GM23338 (cell line): ENCODE measurements at regions not wholly inside any gene's neighbourhood (a gene's known extent, or its start where the extent isn't known, plus 50 kb on each side); places are given as distances from the start of the nearest gene placed in this dataset.

Source experiments
- ATAC-seq: fragments of 200-7000 bp; cut with Tn5 transposase; 3 replicates; pipeline ENCODE4 v1.9.1; 2020
- DNase-seq: peaks from one replicate; pipeline ENCODE4 v3.0.0-alpha.2; 2015; ENCODE audit warnings: low spot score
- H2AFZ ChIP-seq: fragments of 200-600 bp; sonication (generic); 2 replicates; pipeline ENCODE4 v1.8.0; 2016; ENCODE audit warnings: antibody characterized with exemption, mild to moderate bottlenecking, moderate library complexity
- H3F3A ChIP-seq: fragments of 200-600 bp; sonication (generic); replicated peaks from 2 replicates; pipeline ENCODE4 v1.8.0; 2017; ENCODE audit warnings: antibody characterized with exemption, mixed run types, low read depth
- H3K27ac ChIP-seq: fragments of 200-600 bp; sonication (generic); 2 replicates; pipeline ENCODE4 v1.6.1; 2016; ENCODE audit warnings: low read depth
- H3K27me3 ChIP-seq: fragments of 200-600 bp; sonication (generic); 2 replicates; pipeline ENCODE4 v1.8.0; 2016; ENCODE audit warnings: mild to moderate bottlenecking, mixed run types, moderate library complexity; ENCODE audit not compliant: insufficient read depth
- H3K36me3 ChIP-seq: fragments of 200-600 bp; sonication (generic); 2 replicates; pipeline ENCODE4 v1.8.0; 2016; ENCODE audit warnings: mild to moderate bottlenecking; ENCODE audit not compliant: insufficient read depth
- H3K4me1 ChIP-seq: fragments of 200-600 bp; sonication (generic); 2 replicates; pipeline ENCODE4 v1.8.0; 2016; ENCODE audit warnings: mild to moderate bottlenecking, moderate library complexity; ENCODE audit not compliant: insufficient read depth
- H3K4me2 ChIP-seq: fragments of 200-600 bp; sonication (generic); 2 replicates; pipeline ENCODE4 v1.7.1; 2017; ENCODE audit warnings: mixed run types
- H3K4me3 ChIP-seq: fragments of 200-600 bp; sonication (generic); 2 replicates; pipeline ENCODE4 v1.6.1; 2016; ENCODE audit warnings: mixed run types
- H3K79me2 ChIP-seq: fragments of 200-600 bp; sonication (generic); replicated peaks from 2 replicates; pipeline ENCODE4 v1.8.0; 2017; ENCODE audit warnings: mild to moderate bottlenecking; ENCODE audit not compliant: insufficient read depth
- H3K9me2 ChIP-seq: fragments of 200-600 bp; sonication (generic); 2 replicates; pipeline ENCODE4 v1.8.0; 2017; ENCODE audit not compliant: insufficient read depth
- H4K20me1 ChIP-seq: fragments of 200-600 bp; sonication (generic); replicated peaks from 2 replicates; pipeline ENCODE4 v1.8.0; 2017; ENCODE audit warnings: mild to moderate bottlenecking; ENCODE audit not compliant: insufficient read depth
- H3K27ac Mint-ChIP-seq: 2 replicates; pipeline ENCODE4 v1.8.0; 2020; ENCODE audit warnings: inconsistent platforms, mild to moderate bottlenecking, moderate library complexity, mixed read lengths
- H3K27me3 Mint-ChIP-seq: 3 replicates; pipeline ENCODE4 v1.8.0; 2022; ENCODE audit warnings: low read depth, mild to moderate bottlenecking, moderate library complexity, mixed read lengths, inconsistent platforms; ENCODE audit not compliant: insufficient read depth, poor library complexity
- H3K36me3 Mint-ChIP-seq: 3 replicates; pipeline ENCODE4 v1.8.0; 2021; ENCODE audit warnings: low read depth, mild to moderate bottlenecking, inconsistent platforms, moderate library complexity, mixed read lengths
- H3K4me1 Mint-ChIP-seq: 3 replicates; pipeline ENCODE4 v1.8.0; 2020; ENCODE audit warnings: mild to moderate bottlenecking, inconsistent platforms, mixed read lengths
- H3K4me3 Mint-ChIP-seq: 3 replicates; pipeline ENCODE4 v1.8.0; 2021; ENCODE audit warnings: moderate library complexity, mild to moderate bottlenecking, inconsistent platforms, mixed read lengths
- H3K9me3 Mint-ChIP-seq: 3 replicates; pipeline ENCODE4 v1.8.0; 2020; ENCODE audit warnings: moderate library complexity, mild to moderate bottlenecking, inconsistent platforms, mixed read lengths
- CREB1 ChIP-seq: fragments of 250-450 bp; sonication (Bioruptor Pico); IDR thresholded peaks from 2 replicates; pipeline ENCODE4 v1.5.0; 2020; ENCODE audit warnings: low read depth, mild to moderate bottlenecking, moderate library complexity
- CTCF ChIP-seq, 2 experiments: fragments of 200-600 bp in 1 of 2; sonication (generic) in 1 of 2; conservative IDR thresholded peaks; 2 replicates each; pipeline versions ENCODE4 v1.5.1 to v1.6.1; 2016 to 2017; ENCODE audit warnings: antibody characterized with exemption in 2 of 2, low read depth in 2 of 2, mild to moderate bottlenecking in 2 of 2, moderate library complexity in 1 of 2
- ETS1 ChIP-seq: IDR thresholded peaks from 2 replicates; pipeline ENCODE4 v1.6.1; 2016; ENCODE audit warnings: antibody characterized with exemption
- EZH2 ChIP-seq: fragments of 200-600 bp; sonication (generic); IDR thresholded peaks from one replicate; pipeline ENCODE4 v1.8.0; 2017; ENCODE audit warnings: antibody characterized with exemption, mild to moderate bottlenecking, low read depth; ENCODE audit not compliant: unreplicated experiment
- EZH2phosphoT487 ChIP-seq: fragments of 200-600 bp; sonication (generic); IDR thresholded peaks from one replicate; pipeline ENCODE4 v1.8.1; 2018; ENCODE audit warnings: antibody characterized with exemption; ENCODE audit not compliant: unreplicated experiment
- JUNB ChIP-seq: IDR thresholded peaks from one replicate; pipeline ENCODE4 v1.6.1; 2016; ENCODE audit warnings: antibody characterized with exemption; ENCODE audit not compliant: unreplicated experiment
- NANOG ChIP-seq: IDR thresholded peaks from 2 replicates; pipeline ENCODE4 v1.6.1; 2016; ENCODE audit warnings: antibody characterized with exemption, borderline replicate concordance
- POLR2AphosphoS5 ChIP-seq: IDR thresholded peaks from 2 replicates; pipeline ENCODE4 v1.6.1; 2016; ENCODE audit warnings: antibody characterized with exemption, low read depth
- REST ChIP-seq: IDR thresholded peaks from one replicate; pipeline ENCODE4 v1.6.1; 2018; ENCODE audit warnings: antibody characterized with exemption; ENCODE audit not compliant: unreplicated experiment
- STAT1 ChIP-seq: IDR thresholded peaks from one replicate; pipeline ENCODE4 v1.6.1; 2016; ENCODE audit warnings: antibody characterized with exemption; ENCODE audit not compliant: unreplicated experiment
- ZNF114 ChIP-seq: fragments of 250-450 bp; sonication (Bioruptor Pico); IDR thresholded peaks from 2 replicates; pipeline ENCODE4 v1.5.0; 2020; ENCODE audit warnings: mild to moderate bottlenecking, moderate library complexity
- ZNF331 ChIP-seq: fragments of 250-450 bp; sonication (Bioruptor Pico); IDR thresholded peaks from 2 replicates; pipeline ENCODE4 v1.5.0; 2020; ENCODE audit warnings: low read depth, mild to moderate bottlenecking, moderate library complexity
- ZNF462 ChIP-seq: fragments of 250-450 bp; sonication (Bioruptor Pico); IDR thresholded peaks from 2 replicates; pipeline ENCODE4 v1.5.0; 2020; ENCODE audit warnings: mild to moderate bottlenecking, moderate library complexity

GRCh38 chr6:102815207-102815606, 1421.7 kb downstream of the GRIK2 start:
- H3K4me1 Mint-ChIP-seq = peaks cover 5% of the 10 kb centered on the region; the same call in 2 of the 3 replicates
- no peak for DNase-seq
- no peaks in the 10 kb centered on the region for H3K27me3 Mint-ChIP-seq

More at GRCh38 chr6:102815207-102815606, 1421.7 kb downstream of the GRIK2 start:
- Histone ChIP-seq H3K79me2 (no peaks in the 10 kb centered on the region), H3F3A (no peaks in the 10 kb centered on the region), H3K4me3 (no peak overlapping the region), H3K27me3 (no peaks in the 10 kb centered on the region), H4K20me1 (no peaks in the 10 kb centered on the region), H3K9me2 (no peaks in the 10 kb centered on the region), H3K27ac (no peak overlapping the region), H3K4me2 (no peak overlapping the region), H3K36me3 (no peaks in the 10 kb centered on the region), H2AFZ (no peak overlapping the region), H3K4me1 (no peaks in the 10 kb centered on the region)
- TF ChIP-seq ETS1 (no peak), CREB1 (CRISPR knock-in tag) (no peak), REST (no peak), ZNF114 (CRISPR knock-in tag) (no peak), ZNF462 (no peak), STAT1 (no peak), POLR2AphosphoS5 (no peak), ZNF331 (CRISPR knock-in tag) (no peak), EZH2 (no peak), NANOG (no peak), EZH2phosphoT487 (no peak), JUNB (no peak), CTCF (conservative IDR thresholded peaks at IDR 0.05; ENCODE audit: low read depth in 2 of 2) (no peak)
- no peaks in the 10 kb centered on the region; the same call in 2 of the 3 replicates for H3K9me3 Mint-ChIP-seq
- H3K27ac Mint-ChIP-seq = no peak overlapping the region
- no peaks in the 10 kb centered on the region for H3K36me3 Mint-ChIP-seq
- H3K4me3 Mint-ChIP-seq = no peak overlapping the region
- ATAC-seq = no peak
